ENCODE measurements at regions not wholly inside any gene's neighbourhood (a gene's known extent, or its start where the extent isn't known, plus 50 kb on each side); places are given as distances from the start of the nearest gene placed in this dataset.

DNA sequence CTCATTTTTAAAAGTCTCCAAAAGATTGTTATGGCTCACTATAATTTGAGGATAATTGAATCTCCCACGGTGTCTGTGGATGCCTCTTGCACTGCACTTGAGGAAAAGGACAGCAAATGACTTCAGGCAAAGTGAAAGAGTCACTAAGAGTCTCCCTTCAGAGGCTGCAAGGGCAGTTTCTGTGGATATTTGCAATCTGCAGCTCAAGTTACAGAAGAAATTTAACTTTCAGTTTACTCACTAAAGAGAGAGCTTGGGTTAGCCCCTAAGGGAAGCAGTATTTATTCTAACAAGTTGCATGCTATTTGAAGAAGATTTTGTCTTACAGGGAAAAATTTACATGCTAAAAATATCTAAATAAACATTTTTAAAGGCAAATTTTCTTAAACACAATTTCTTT, 912.0 kb upstream of the TENM3 start:
- Mint-ChIP-seq H3K27me3 (ENCODE audit: low read depth) (no peaks in the 10 kb centered on the region), H3K9me3 (no peaks in the 10 kb centered on the region), H3K4me3 (no peak overlapping the region), H3K27ac (no peak overlapping the region), H3K36me3 (ENCODE audit: low read depth) (no peaks in the 10 kb centered on the region), H3K4me1 (peaks cover 6% of the 10 kb centered on the region)
- TF ChIP-seq, protein P1, sequence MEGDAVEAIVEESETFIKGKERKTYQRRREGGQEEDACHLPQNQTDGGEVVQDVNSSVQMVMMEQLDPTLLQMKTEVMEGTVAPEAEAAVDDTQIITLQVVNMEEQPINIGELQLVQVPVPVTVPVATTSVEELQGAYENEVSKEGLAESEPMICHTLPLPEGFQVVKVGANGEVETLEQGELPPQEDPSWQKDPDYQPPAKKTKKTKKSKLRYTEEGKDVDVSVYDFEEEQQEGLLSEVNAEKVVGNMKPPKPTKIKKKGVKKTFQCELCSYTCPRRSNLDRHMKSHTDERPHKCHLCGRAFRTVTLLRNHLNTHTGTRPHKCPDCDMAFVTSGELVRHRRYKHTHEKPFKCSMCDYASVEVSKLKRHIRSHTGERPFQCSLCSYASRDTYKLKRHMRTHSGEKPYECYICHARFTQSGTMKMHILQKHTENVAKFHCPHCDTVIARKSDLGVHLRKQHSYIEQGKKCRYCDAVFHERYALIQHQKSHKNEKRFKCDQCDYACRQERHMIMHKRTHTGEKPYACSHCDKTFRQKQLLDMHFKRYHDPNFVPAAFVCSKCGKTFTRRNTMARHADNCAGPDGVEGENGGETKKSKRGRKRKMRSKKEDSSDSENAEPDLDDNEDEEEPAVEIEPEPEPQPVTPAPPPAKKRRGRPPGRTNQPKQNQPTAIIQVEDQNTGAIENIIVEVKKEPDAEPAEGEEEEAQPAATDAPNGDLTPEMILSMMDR (IDR thresholded peaks at IDR 0.05; ENCODE audit: unreplicated experiment in 3 of 3): no peak

- TF ChIP-seq, protein P1 (IDR thresholded peaks at IDR 0.05; ENCODE audit: unreplicated experiment in 3 of 3): no peak
- Mint-ChIP-seq H3K27me3 (ENCODE audit: low read depth) (no peaks in the 10 kb centered on the region), H3K27ac (peak overlapping the region in 1 of 3 experiments; percentile 7), H3K4me1 (peaks cover 17% of the 10 kb centered on the region), H3K4me3 (no peak overlapping the region), H3K9me3 (peaks cover 5% of the 10 kb centered on the region), H3K36me3 (ENCODE audit: low read depth) (no peaks in the 10 kb centered on the region)
Observed at GRCh38 chr4:181345931-181346330, 897.3 kb upstream of the TENM3 start.

DNA sequence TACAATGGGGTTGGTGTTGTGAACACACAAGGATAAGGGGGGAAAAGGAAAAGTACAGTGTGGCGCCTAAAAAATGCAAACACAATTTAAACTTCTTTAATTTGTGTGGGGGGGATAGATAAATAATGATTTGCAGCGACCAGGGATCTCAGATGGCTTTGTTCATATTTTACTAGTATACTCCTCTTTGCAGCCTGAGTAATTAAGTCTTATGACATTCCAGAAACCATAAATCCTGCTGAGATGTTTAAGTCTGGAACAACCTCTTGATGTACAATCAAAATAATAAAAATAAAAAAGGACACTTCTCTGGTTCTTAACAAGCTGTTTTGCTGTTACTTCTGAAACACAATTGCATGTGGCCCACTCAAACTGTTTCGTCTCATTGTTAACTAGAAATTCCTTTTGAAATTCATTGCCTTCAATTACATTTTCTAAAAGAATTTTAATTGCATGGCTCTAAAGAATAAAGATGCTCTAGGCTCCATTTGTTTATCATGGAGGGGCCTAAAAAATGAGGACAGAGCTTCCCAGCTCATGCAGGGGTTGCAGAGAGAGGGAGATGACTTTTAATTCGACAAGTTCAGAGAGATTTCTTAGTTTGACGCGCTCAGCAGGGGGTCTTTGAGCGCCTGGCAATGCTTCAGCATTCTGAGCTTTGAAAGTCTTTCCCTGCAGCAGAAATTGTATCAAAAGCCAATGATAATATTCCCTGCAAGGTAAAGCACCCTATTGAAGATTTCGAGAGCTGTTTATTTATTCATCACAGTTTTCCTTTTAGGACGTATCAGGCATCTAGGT, 892.4 kb upstream of the TENM3 start:
- no peaks in the 10 kb centered on the region for H3K9me3 Mint-ChIP-seq
- H3K27ac Mint-ChIP-seq: peak overlapping the region; percentile 4 to 47 (median 7)
- TF ChIP-seq, protein P1 (IDR thresholded peaks at IDR 0.05; ENCODE audit: unreplicated experiment in 3 of 3): no peak
- H3K4me3 Mint-ChIP-seq: no peak overlapping the region
- peaks cover 30% of the 10 kb centered on the region for H3K4me1 Mint-ChIP-seq
- no peaks in the 10 kb centered on the region for H3K36me3 Mint-ChIP-seq (ENCODE audit: low read depth)
- H3K27me3 Mint-ChIP-seq (ENCODE audit: low read depth): no peaks in the 10 kb centered on the region

GRCh38 chr4:181364504-181364903, 878.7 kb upstream of the TENM3 start:
- Mint-ChIP-seq H3K27me3 (ENCODE audit: low read depth) (no peaks in the 10 kb centered on the region), H3K4me3 (peak overlapping the region in 1 of 3 experiments; percentile 30), H3K36me3 (ENCODE audit: low read depth) (no peaks in the 10 kb centered on the region), H3K9me3 (no peaks in the 10 kb centered on the region), H3K4me1 (no peaks in the 10 kb centered on the region), H3K27ac (no peak overlapping the region)
- TF ChIP-seq, protein P1 (IDR thresholded peaks at IDR 0.05; ENCODE audit: unreplicated experiment in 3 of 3): no peak

- TF ChIP-seq, protein P1 (IDR thresholded peaks at IDR 0.05; ENCODE audit: unreplicated experiment in 3 of 3): no peak
- Mint-ChIP-seq H3K9me3 (no peaks in the 10 kb centered on the region), H3K4me3 (no peak overlapping the region), H3K27ac (no peak overlapping the region), H3K27me3 (ENCODE audit: low read depth) (no peaks in the 10 kb centered on the region), H3K36me3 (ENCODE audit: low read depth) (no peaks in the 10 kb centered on the region), H3K4me1 (no peaks in the 10 kb centered on the region)
Observed at GRCh38 chr4:181365671-181366070, 877.5 kb upstream of the TENM3 start.

GRCh38 chr4:181372014-181372413, 871.2 kb upstream of the TENM3 start:
- Mint-ChIP-seq H3K36me3 (ENCODE audit: low read depth) (no peaks in the 10 kb centered on the region), H3K4me1 (no peaks in the 10 kb centered on the region), H3K4me3 (no peak overlapping the region), H3K27me3 (ENCODE audit: low read depth) (no peaks in the 10 kb centered on the region), H3K27ac (no peak overlapping the region), H3K9me3 (no peaks in the 10 kb centered on the region)
- TF ChIP-seq, protein P1 (IDR thresholded peaks at IDR 0.05; ENCODE audit: unreplicated experiment in 3 of 3): no peak
